WTC11 (cell line): ENCODE measurements at regions not wholly inside any gene's neighbourhood (a gene's known extent, or its start where the extent isn't known, plus 50 kb on each side); places are given as distances from the start of the nearest gene placed in this dataset.

Experiments used
- CREB1 ChIP-seq: sonication (generic); formaldehyde crosslinking; IDR thresholded peaks from 2 replicates; pipeline ENCODE4 v1.8.0; 2023; ENCODE audit warnings: mild to moderate bottlenecking, missing genetic modification reagents
- CTCF ChIP-seq: fragments of 200-600 bp; IDR thresholded peaks from 2 replicates; pipeline ENCODE4 v1.8.0; 2022; ENCODE audit warnings: antibody characterized with exemption
- FOXJ3 ChIP-seq: sonication (generic); formaldehyde crosslinking; IDR thresholded peaks from 2 replicates; pipeline ENCODE4 v1.9.0; 2021; ENCODE audit warnings: missing genetic modification reagents, mild to moderate bottlenecking, borderline replicate concordance
- NFE2L1 ChIP-seq: sonication (generic); formaldehyde crosslinking; IDR thresholded peaks from 2 replicates; pipeline ENCODE4 v1.8.1; 2023; ENCODE audit warnings: missing genetic modification reagents
- ZNF532 ChIP-seq: fragments of 250-450 bp; sonication (Bioruptor Pico); IDR thresholded peaks from 2 replicates; pipeline ENCODE4 v1.9.0; 2021; ENCODE audit warnings: mild to moderate bottlenecking, borderline replicate concordance

GRCh38 chr3:144585408-144585807 is 613.8 kb downstream of the DIPK2A start:
- no peak for TF ChIP-seq CTCF
- no peak for TF ChIP-seq CREB1 (CRISPR knock-in tag)
- TF ChIP-seq FOXJ3 (CRISPR knock-in tag) = no peak
- no peak for TF ChIP-seq NFE2L1
- no peak for TF ChIP-seq ZNF532 (CRISPR knock-in tag)
